Mesothelial cell of epicardium (in vitro differentiated cells): ENCODE measurements at regions not wholly inside any gene's neighbourhood (a gene's known extent, or its start where the extent isn't known, plus 50 kb on each side); places are given as distances from the start of the nearest gene placed in this dataset.

Experiments used
- DNase-seq, 2 experiments: peaks; one replicate each; pipeline ENCODE4 v3.0.0; 2021; ENCODE audit warnings: low spot score in 2 of 2; ENCODE audit not compliant: unreplicated experiment in 2 of 2
- H3K27ac Mint-ChIP-seq: 2 replicates; pipeline ENCODE4 v1.8.0; 2021; ENCODE audit warnings: mixed read lengths
- H3K27me3 Mint-ChIP-seq: 2 replicates; pipeline ENCODE4 v1.8.0; 2021; ENCODE audit warnings: low read depth, mixed read lengths
- H3K36me3 Mint-ChIP-seq: 2 replicates; pipeline ENCODE4 v1.8.0; 2021; ENCODE audit warnings: mixed read lengths
- H3K4me1 Mint-ChIP-seq: 2 replicates; pipeline ENCODE4 v1.8.0; 2021; ENCODE audit warnings: mixed read lengths
- H3K4me3 Mint-ChIP-seq: 2 replicates; pipeline ENCODE4 v1.8.0; 2021; ENCODE audit warnings: mild to moderate bottlenecking, moderate library complexity, mixed read lengths
- H3K9me3 Mint-ChIP-seq: 2 replicates; pipeline ENCODE4 v1.8.0; 2021; ENCODE audit warnings: mixed read lengths
- TF ChIP-seq, protein P1 (sequence below): fragments of 200-600 bp; sonication (generic); IDR thresholded peaks from one replicate; pipeline ENCODE4 v1.5.0; 2021; ENCODE audit warnings: antibody characterized with exemption; ENCODE audit not compliant: unreplicated experiment

DNA sequence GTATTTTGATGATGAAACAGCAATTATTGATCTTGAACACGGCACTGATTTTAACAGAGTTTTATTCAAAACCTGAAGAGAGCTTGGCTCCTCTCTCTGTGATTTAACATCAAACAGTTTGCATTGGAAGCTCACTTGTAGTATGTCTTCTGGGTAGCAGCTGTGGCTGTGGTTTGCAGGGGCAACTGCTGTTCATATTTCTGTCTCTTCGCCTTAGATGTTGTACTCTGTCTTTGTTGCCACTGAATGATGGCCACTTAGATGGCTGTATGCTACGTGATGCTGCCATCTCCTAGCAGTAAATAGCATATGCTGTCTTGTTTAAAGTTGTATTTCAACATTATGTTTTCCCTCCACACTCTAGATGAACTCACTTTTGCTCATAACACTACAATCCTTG is 1743.0 kb upstream of the TENM3 start:
- Mint-ChIP-seq H3K4me1 (no peaks in the 10 kb centered on the region), H3K9me3 (peaks cover 4% of the 10 kb centered on the region), H3K27me3 (no peaks in the 10 kb centered on the region), H3K27ac (no peak overlapping the region), H3K4me3 (no peak overlapping the region), H3K36me3 (no peaks in the 10 kb centered on the region)
- no peak for DNase-seq
- TF ChIP-seq, protein P1, sequence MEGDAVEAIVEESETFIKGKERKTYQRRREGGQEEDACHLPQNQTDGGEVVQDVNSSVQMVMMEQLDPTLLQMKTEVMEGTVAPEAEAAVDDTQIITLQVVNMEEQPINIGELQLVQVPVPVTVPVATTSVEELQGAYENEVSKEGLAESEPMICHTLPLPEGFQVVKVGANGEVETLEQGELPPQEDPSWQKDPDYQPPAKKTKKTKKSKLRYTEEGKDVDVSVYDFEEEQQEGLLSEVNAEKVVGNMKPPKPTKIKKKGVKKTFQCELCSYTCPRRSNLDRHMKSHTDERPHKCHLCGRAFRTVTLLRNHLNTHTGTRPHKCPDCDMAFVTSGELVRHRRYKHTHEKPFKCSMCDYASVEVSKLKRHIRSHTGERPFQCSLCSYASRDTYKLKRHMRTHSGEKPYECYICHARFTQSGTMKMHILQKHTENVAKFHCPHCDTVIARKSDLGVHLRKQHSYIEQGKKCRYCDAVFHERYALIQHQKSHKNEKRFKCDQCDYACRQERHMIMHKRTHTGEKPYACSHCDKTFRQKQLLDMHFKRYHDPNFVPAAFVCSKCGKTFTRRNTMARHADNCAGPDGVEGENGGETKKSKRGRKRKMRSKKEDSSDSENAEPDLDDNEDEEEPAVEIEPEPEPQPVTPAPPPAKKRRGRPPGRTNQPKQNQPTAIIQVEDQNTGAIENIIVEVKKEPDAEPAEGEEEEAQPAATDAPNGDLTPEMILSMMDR = no peak

DNA sequence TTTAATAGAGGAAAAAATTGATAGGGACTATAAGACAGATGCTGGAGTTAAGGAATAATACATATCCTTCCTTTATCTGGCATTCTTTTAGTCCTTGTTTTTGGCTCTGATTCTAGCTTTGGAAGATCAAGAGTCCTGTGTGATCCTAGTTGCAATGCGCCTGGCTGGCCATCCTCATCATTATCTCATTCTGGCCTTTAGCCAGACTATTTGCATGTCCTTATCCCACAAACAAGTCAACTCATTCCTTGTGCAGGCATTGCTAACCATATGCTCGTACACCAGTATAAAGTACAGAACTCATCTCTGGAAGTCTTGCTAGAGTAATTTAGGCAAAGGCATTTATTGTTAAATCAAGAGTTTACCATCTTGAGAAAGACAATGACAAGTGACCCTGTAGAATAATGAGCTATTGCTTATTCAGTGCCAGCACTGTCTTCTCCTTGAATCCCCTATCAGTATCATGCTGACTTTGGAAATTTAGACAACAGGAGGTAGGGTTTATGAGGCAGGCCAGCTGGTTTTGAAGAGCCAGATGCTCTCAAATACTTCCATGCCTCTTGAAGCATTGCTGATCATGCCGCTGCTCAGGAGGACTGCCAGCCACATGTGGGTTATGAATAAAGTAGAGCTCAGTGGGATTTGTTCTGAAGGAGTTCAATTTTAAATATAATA is 1730.3 kb upstream of the TENM3 start:
- Mint-ChIP-seq H3K4me1 (no peaks in the 10 kb centered on the region), H3K36me3 (no peaks in the 10 kb centered on the region), H3K27ac (no peak overlapping the region), H3K4me3 (no peak overlapping the region), H3K9me3 (no peaks in the 10 kb centered on the region), H3K27me3 (no peaks in the 10 kb centered on the region)
- DNase-seq = no peak
- TF ChIP-seq, protein P1 = no peak

DNA sequence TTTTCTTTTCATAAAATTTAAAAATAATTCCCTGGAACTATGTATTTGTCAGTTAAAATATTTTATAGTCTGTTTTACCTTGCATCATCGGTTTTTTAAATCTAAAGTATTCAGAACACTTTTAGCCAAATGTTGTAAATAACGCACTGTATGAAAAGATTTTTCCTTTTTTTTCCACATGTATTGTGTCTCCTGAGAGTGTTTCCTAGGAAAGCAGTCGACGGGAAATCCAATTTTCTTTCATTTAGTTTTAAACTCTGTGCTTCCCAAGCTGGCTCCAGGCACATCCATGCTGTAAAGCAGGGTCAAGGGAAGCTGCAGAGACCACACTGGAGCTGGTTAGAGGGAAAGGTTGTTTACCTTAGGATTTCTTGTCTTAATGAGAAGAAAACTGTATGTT is 1724.3 kb upstream of the TENM3 start:
- no peaks in the 10 kb centered on the region for H3K36me3 Mint-ChIP-seq

DNA sequence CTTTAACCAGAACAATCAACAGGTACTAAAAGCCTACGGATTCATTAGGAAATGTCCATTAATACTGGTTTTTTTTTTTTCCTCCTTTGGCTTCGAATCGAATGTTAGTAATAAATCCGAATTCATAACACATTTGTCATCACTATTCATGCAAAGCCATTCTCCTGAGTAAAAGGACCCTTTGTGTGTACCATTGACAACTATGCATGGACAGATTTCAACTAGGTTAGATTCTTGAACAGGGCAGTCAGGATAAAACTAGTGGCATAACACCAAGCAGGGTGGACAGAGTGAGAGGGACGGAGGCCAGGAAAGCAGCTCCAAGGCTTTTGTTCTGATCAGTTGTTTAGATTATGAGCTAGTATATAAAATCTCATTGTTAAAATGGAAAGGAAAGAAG is 1722.0 kb upstream of the TENM3 start:
- no peak overlapping the region for H3K27ac Mint-ChIP-seq
- no peaks in the 10 kb centered on the region for H3K4me1 Mint-ChIP-seq
- H3K4me3 Mint-ChIP-seq = no peak overlapping the region
- TF ChIP-seq, protein P1 = no peak
- DNase-seq = no peak
- no peaks in the 10 kb centered on the region for H3K9me3 Mint-ChIP-seq
- H3K36me3 Mint-ChIP-seq = no peaks in the 10 kb centered on the region
- no peaks in the 10 kb centered on the region for H3K27me3 Mint-ChIP-seq

More for the DNA sequence above, 1724.3 kb upstream of the TENM3 start:
- TF ChIP-seq, protein P1 = no peak
- Mint-ChIP-seq H3K4me1 (no peaks in the 10 kb centered on the region), H3K27me3 (no peaks in the 10 kb centered on the region), H3K4me3 (no peak overlapping the region), H3K27ac (no peak overlapping the region), H3K9me3 (no peaks in the 10 kb centered on the region)
- no peak for DNase-seq

DNA sequence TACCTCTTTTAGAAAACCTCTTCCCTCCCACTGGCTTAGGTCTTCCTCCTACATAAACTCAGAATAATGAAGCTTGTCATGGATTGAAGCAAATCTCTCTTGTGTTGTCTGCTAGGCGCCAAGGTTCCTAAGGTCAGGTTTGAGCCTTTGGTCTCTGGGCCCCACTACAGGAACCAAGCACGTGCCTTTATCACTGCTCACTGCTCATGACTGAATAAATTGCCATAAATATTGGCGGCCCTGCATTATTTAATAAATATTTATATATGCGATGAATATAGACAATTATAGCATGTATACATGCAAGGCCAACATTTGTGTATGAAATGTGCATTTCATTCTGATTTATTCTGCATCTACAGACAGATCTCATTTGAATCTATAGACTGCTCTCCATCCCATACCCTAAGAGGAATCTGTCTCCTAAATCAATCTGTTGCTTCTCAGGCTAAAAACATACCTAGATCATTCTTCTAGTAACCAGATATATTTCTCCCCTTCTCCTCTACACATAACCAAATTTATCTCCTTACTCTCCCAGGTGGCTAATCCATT is 1717.6 kb upstream of the TENM3 start:
- H3K27me3 Mint-ChIP-seq = no peaks in the 10 kb centered on the region
- no peaks in the 10 kb centered on the region for H3K9me3 Mint-ChIP-seq
- no peak for DNase-seq
- no peak overlapping the region for H3K27ac Mint-ChIP-seq
- no peaks in the 10 kb centered on the region for H3K36me3 Mint-ChIP-seq
- H3K4me1 Mint-ChIP-seq = no peaks in the 10 kb centered on the region
- TF ChIP-seq, protein P1 = no peak
- no peak overlapping the region for H3K4me3 Mint-ChIP-seq
